ENCODE measurements at regions not wholly inside any gene's neighbourhood (a gene's known extent, or its start where the extent isn't known, plus 50 kb on each side); places are given as distances from the start of the nearest gene placed in this dataset.

DNA sequence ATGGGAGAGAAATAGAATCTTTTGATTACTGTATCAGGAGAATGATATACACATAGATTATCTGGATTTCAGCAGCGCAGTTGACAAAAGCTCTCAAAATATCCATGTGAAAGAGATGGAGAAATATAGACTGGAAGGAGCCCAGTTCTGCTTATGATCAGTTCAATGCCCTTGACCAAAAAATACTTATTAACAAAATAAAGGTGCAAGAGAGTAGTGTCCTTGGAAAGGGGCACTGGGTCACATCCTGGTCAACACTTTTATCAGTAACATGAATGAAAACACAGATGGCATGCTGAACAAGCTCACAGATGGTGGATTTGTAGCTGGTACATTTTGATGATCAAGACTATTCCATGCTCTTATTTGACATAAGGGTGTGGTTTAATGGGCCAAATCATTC lies 63.9 kb upstream of the PLEKHG1 start:
- Mint-ChIP-seq H3K27ac (no peak overlapping the region), H3K9me3 (no peaks in the 10 kb centered on the region), H3K4me1 (peaks cover 2% of the 10 kb centered on the region), H3K36me3 (no peaks in the 10 kb centered on the region), H3K4me3 (no peak overlapping the region), H3K27me3 (peaks cover 14% of the 10 kb centered on the region)
- POLR2A ChIA-PET: no interaction called here
- no peak for ATAC-seq (ENCODE audit: low read depth)
- DNase-seq: no peak

DNA sequence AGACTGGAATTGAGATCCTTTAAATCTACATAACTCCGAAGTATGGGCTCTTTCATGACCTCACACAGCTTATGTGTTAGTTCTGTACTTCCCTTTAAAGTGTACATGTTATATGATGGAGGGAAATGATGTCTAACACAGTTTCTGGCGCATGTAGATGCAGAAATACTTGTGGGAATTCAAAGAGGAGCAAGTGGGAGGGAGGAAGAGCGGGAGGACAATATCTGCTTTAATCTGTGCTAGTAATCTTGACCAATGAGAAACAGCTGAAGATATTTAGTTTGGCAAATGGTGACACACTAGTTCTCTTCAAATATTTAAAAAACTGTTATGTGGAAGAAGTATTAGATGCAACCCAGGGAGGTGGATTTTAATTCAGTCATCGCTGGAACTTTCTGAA lies 62.9 kb upstream of the PLEKHG1 start:
- H3K9me3 Mint-ChIP-seq: no peaks in the 10 kb centered on the region
- DNase-seq (no peak), ATAC-seq (ENCODE audit: low read depth) (no peak)
- peaks cover 2% of the 10 kb centered on the region for H3K4me1 Mint-ChIP-seq
- H3K27me3 Mint-ChIP-seq: peaks cover 14% of the 10 kb centered on the region
- no peak overlapping the region for H3K4me3 Mint-ChIP-seq
- POLR2A ChIA-PET: no interaction called here
- H3K27ac Mint-ChIP-seq: no peak overlapping the region
- H3K36me3 Mint-ChIP-seq: no peaks in the 10 kb centered on the region

DNA sequence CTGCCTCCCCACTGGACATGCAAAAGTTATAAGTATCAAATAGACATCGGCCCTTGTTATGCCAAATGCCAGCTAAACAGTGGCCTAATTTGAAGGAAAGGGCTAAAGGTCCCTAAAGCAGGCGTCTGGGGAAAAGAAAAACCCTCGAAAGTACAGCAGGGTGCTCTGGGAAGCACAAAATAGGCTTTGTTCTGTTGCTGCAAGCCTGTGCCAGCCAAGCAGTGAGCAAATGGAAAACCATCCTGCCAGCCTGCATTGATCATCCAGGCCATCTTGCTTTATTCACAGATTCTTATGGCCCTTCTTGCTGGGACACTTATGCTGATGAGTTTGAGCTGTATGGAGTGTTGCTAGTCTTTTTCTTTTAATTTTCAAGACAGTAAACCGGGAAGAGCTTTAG lies 62.2 kb upstream of the PLEKHG1 start:
- H3K9me3 Mint-ChIP-seq: no peaks in the 10 kb centered on the region
- peaks cover 2% of the 10 kb centered on the region for H3K4me1 Mint-ChIP-seq
- no peak overlapping the region for H3K27ac Mint-ChIP-seq
- ATAC-seq (ENCODE audit: low read depth) (no peak), DNase-seq (no peak)
- POLR2A ChIA-PET: no interaction called here
- peaks cover 14% of the 10 kb centered on the region for H3K27me3 Mint-ChIP-seq
- H3K4me3 Mint-ChIP-seq: no peak overlapping the region
- H3K36me3 Mint-ChIP-seq: no peaks in the 10 kb centered on the region

DNA sequence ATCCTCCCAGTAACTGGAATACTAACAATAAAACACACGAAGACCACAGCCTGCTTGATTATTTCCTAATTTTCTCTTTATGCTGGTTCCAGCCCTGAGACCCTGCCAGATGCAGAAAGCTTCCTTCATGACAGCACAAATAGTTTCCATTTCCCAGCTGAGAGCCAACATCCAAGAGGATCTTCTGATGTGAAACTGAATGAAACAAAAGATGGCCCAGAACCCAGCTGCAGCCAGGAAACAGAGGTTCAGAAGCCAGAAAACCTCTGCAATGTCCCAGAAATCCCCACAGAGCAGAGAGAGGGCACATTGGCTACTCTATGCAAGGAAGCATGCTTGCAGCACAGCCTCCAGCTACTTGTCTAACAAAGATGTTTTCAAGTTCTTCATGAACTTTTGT lies 61.8 kb upstream of the PLEKHG1 start:
- peaks cover 2% of the 10 kb centered on the region for H3K4me1 Mint-ChIP-seq
- no peaks in the 10 kb centered on the region for H3K36me3 Mint-ChIP-seq
- DNase-seq (no peak), ATAC-seq (ENCODE audit: low read depth) (no peak)
- H3K27ac Mint-ChIP-seq: no peak overlapping the region
- H3K27me3 Mint-ChIP-seq: peaks cover 14% of the 10 kb centered on the region
- no peaks in the 10 kb centered on the region for H3K9me3 Mint-ChIP-seq
- H3K4me3 Mint-ChIP-seq: no peak overlapping the region
- POLR2A ChIA-PET: no interaction called here

DNA sequence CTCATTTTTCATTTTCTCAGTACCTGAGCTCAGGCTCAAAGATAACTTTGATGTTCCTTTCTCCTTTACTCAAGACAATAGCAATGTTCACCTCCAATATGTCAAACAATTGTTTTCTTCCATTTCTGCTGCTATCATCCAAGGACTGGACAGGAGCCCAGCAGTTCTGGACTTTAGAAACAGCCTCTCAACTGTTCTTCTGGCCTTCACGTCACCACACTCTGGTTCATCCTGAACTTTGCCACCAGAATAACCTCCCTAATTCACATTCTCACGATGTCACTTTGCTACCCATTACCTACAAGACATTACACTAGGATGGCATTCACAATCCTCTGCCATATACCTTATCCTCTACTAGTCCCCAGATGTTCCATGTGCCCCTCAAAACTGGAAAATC lies 60.6 kb upstream of the PLEKHG1 start:
- H3K36me3 Mint-ChIP-seq: no peaks in the 10 kb centered on the region
- no peak overlapping the region for H3K27ac Mint-ChIP-seq
- H3K4me1 Mint-ChIP-seq: peaks cover 2% of the 10 kb centered on the region
- no peaks in the 10 kb centered on the region for H3K9me3 Mint-ChIP-seq
- peaks cover 18% of the 10 kb centered on the region for H3K27me3 Mint-ChIP-seq
- no peak for ATAC-seq (ENCODE audit: low read depth)
- POLR2A ChIA-PET: no interaction called here
- no peak overlapping the region for H3K4me3 Mint-ChIP-seq
- no peak for DNase-seq

DNA sequence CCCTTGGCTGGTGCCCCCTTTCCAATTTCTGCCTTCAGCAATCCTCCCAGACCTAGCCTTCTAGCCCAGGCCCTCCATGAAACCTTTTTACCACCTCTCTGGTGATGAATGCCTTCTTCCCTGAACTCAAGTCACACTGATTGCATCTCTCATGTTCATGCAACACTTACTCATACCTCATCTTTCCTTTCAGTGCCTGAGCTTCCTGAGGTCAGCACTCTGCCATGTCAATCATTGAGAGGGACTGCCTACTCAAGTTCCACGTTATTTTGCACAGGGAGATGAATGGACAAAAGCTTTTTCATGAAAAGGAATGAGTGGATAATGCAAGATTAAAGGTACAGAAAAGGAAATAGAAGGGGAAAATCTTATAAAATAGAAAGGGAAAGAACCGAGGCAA lies 60.1 kb upstream of the PLEKHG1 start:
- Mint-ChIP-seq H3K4me3 (no peak overlapping the region), H3K36me3 (no peaks in the 10 kb centered on the region), H3K27me3 (peaks cover 22% of the 10 kb centered on the region), H3K27ac (no peak overlapping the region), H3K9me3 (no peaks in the 10 kb centered on the region), H3K4me1 (peaks cover 2% of the 10 kb centered on the region)
- DNase-seq (no peak), ATAC-seq (ENCODE audit: low read depth) (no peak)
- POLR2A ChIA-PET: no interaction called here

DNA sequence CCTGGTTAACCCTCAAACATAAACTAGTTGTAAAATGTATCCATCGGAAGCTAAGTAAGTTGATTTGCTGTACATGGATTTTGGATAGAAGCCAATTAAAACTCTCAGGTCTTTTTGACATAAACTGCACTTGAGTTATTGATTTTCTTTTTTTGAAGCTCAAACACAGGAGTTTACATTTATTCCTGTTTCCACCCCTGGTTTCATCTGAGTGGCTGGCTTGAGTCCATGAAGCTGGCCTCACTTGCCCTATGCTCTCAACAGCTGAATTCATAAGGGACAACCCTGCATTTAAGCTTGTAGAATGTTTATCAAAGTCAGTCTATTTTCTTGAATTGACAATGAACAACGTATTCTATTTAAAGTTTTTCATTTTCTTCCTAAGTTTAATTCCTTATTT lies 58.1 kb upstream of the PLEKHG1 start:
- Mint-ChIP-seq H3K27ac (no peak overlapping the region), H3K36me3 (no peaks in the 10 kb centered on the region), H3K4me3 (no peak overlapping the region), H3K9me3 (no peaks in the 10 kb centered on the region), H3K27me3 (peaks cover 29% of the 10 kb centered on the region), H3K4me1 (peaks cover 2% of the 10 kb centered on the region)
- DNase-seq (no peak), ATAC-seq (ENCODE audit: low read depth) (no peak)
- POLR2A ChIA-PET: no interaction called here

DNA sequence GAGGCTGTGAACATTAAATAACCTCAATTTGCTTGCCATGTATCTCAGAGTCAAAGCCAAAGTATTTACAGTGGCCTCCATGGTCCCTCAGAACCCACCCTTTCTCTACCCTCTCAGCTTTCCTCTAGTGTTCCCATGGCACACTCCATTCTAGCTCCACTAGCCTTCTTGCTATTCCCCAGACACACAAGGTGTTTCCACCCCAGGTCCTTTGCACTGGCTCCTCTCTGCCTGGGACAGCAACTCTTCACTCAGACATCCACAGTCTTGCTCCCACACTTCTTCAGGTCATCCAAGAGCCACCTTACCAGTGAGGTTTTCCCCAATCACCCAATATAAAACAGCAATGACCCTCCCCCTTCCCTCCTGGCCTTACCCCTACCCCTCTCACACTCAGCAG lies 56.5 kb upstream of the PLEKHG1 start:
- no peaks in the 10 kb centered on the region for H3K9me3 Mint-ChIP-seq
- no peaks in the 10 kb centered on the region for H3K36me3 Mint-ChIP-seq
- no peak for DNase-seq
- H3K4me3 Mint-ChIP-seq: no peak overlapping the region
- H3K27ac Mint-ChIP-seq: no peak overlapping the region
- POLR2A ChIA-PET: no interaction called here
- peaks cover 38% of the 10 kb centered on the region for H3K27me3 Mint-ChIP-seq
- H3K4me1 Mint-ChIP-seq: peaks cover 2% of the 10 kb centered on the region
- no peak for ATAC-seq (ENCODE audit: low read depth)

DNA sequence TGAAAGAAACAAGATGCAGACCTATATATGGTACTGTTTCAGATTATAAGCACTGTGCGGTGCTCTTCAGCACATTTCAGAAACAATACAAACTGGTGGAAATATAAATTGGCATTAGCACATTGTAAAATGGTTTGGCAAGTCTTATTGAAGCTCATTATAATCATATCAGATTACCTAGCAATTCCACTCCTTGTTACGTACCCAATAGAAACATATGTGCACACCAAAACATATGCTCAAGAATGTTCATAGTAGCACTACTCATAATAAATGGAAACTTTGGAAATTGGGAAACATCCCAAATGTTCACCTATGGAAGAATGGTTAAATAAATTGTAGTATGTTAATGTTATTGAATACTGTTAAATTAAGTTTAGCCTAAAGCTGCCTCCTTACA lies 54.9 kb upstream of the PLEKHG1 start:
- Mint-ChIP-seq H3K36me3 (no peaks in the 10 kb centered on the region), H3K4me1 (peaks cover 2% of the 10 kb centered on the region), H3K9me3 (no peaks in the 10 kb centered on the region), H3K4me3 (no peak overlapping the region), H3K27ac (no peak overlapping the region), H3K27me3 (peaks cover 32% of the 10 kb centered on the region)
- no peak for ATAC-seq (ENCODE audit: low read depth)
- no peak for DNase-seq
- POLR2A ChIA-PET: no interaction called here

DNA sequence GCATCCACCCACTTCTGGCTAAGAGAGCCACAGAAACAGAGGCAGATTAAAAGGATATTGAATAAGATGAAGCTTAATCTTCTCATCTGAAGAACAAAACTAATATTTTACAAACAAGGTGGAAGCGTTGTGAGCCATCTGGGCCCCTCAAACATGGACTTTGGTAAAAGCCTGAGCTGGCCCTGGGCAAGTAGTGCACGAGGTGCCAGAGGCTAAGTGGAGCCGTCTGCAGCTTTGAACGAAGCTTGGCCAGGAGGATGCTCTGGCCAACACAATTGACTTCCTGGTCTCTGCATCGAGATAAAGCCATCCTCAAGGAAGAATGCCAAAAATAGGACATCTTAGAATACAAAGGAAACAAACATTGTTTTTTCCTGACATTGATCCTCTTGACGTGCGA lies 53.2 kb upstream of the PLEKHG1 start:
- Mint-ChIP-seq H3K36me3 (no peaks in the 10 kb centered on the region), H3K9me3 (no peaks in the 10 kb centered on the region), H3K27ac (no peak overlapping the region), H3K4me1 (no peaks in the 10 kb centered on the region), H3K4me3 (no peak overlapping the region), H3K27me3 (peaks cover 32% of the 10 kb centered on the region)
- DNase-seq: no peak
- POLR2A ChIA-PET: no interaction called here
- no peak for ATAC-seq (ENCODE audit: low read depth)

DNA sequence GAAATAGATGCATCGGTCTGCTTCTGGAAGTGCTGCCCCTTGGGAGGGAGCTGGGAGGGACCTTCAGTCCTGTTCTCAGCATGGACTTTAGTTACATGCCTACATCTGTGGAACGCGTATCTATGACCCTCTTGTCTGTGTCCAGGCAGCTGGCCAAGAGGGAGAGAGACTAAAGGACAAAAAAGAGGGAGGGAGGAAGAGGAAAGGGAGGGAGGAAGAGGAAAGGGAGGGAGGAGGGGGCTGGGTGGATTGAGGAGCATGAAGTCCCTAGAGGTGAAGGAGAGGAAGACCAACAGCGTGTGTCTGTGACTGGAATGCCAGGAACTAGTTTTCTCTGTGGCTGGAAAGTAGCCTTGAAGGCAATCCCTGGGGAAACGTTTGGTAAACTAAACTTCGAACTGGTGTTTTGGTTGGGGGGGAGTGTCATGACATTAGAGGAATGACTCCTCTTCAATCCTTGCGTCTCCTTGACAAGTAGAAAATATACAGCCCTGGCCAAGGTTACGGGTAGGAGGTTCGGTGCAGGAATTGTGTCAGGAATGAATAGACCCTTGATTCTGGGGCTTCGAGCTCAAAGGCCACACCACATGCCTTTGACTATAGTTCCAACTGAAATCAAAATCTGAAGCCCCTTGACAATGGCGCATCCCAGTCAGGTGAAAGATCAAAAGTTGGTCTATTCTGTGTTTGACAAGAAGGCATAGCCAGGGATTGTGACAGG lies 52.0 kb upstream of the PLEKHG1 start:
- Mint-ChIP-seq H3K4me3 (no peak overlapping the region), H3K27me3 (peaks cover 32% of the 10 kb centered on the region), H3K9me3 (no peaks in the 10 kb centered on the region), H3K27ac (no peak overlapping the region), H3K36me3 (no peaks in the 10 kb centered on the region), H3K4me1 (no peaks in the 10 kb centered on the region)
- no peak for ATAC-seq (ENCODE audit: low read depth)
- POLR2A ChIA-PET: no interaction called here
- DNase-seq: no peak

DNA sequence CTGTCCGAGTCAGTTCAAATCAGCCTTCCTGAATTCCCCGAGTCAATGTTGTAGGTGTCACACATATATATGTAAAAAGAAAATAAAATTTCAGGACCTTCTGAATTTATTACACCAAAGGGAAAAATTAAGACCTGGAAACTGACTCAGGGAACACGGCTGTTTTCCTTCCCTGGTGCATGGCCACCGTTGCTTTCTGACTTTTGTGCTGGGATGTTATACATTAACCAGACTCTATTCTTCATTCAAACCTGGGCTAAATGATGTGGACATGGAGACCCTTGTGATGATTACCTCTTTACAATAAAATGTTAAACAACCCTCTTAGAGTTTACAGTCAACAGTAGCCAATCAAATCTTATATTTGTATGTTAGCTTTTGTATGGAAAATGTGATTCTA lies 51.4 kb upstream of the PLEKHG1 start:
- peaks cover 30% of the 10 kb centered on the region for H3K27me3 Mint-ChIP-seq
- H3K4me3 Mint-ChIP-seq: no peak overlapping the region
- no peak overlapping the region for H3K27ac Mint-ChIP-seq
- POLR2A ChIA-PET: no interaction called here
- ATAC-seq (ENCODE audit: low read depth) (no peak), DNase-seq (no peak)
- no peaks in the 10 kb centered on the region for H3K36me3 Mint-ChIP-seq
- H3K4me1 Mint-ChIP-seq: no peaks in the 10 kb centered on the region
- no peaks in the 10 kb centered on the region for H3K9me3 Mint-ChIP-seq

DNA sequence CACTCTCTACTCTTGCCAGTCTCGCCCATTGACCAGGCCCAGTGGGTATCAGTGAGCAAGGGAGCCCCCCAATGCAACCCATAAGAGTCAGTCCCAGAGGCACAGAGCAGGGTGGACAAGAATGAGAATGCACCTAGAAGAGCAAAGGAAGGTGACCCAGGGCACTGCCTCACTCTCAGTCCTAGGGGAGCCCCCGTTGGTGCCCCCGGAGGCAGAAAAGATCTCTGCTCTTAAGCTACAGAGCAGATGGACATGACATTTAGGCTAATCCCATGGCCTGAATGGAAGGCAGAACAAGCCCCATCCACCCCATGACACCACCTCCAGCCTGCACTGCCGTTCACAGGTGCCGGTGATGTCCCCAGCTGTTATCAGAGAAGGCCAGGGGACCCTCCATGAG lies 50.7 kb upstream of the PLEKHG1 start:
- POLR2A ChIA-PET: no interaction called here
- Mint-ChIP-seq H3K36me3 (no peaks in the 10 kb centered on the region), H3K4me1 (no peaks in the 10 kb centered on the region), H3K4me3 (no peak overlapping the region), H3K27me3 (peaks cover 31% of the 10 kb centered on the region), H3K27ac (no peak overlapping the region), H3K9me3 (no peaks in the 10 kb centered on the region)
- DNase-seq (no peak), ATAC-seq (ENCODE audit: low read depth) (no peak)

DNA sequence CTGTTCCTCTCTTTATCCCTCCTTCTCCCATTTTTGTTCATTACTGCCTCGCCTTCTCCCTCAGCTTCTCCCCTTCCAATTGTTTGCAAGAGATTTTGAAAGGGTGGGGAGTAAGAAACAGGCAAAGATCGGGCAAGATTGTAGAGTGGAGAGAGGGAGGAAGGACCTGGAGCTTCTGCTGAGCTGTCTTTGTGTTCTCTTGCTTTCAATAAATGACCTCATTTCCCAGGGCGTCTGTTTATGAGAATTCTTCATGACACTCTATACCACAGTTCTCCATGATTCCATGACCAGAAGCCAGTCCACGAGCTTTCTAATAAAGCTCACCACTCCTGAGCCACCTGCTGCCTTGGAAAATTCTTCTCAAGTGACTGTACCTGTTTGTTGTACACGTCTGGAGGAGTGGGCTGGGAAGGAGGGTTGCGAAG lies 50.0 kb upstream of the PLEKHG1 start:
- DNase-seq: no peak
- Mint-ChIP-seq H3K4me3 (no peak overlapping the region), H3K4me1 (no peaks in the 10 kb centered on the region), H3K9me3 (no peaks in the 10 kb centered on the region), H3K27ac (no peak overlapping the region), H3K36me3 (no peaks in the 10 kb centered on the region), H3K27me3 (peaks cover 28% of the 10 kb centered on the region)
- ATAC-seq (ENCODE audit: low read depth): no peak
- POLR2A ChIA-PET: no interaction called here

All from activated naive CD8-positive, alpha-beta T cell treated with anti-CD3 and anti-CD28 coated beads, Interleukin-2, amount 10 ng/mL, durations not matched to agents 7 days and 5 days (primary cell).